Small intestine (tissue), 7 donors: ENCODE measurements at regions not wholly inside any gene's neighbourhood (a gene's known extent, or its start where the extent isn't known, plus 50 kb on each side); places are given as distances from the start of the nearest gene placed in this dataset.

Experiments
- DNase-seq, 2 donors: peaks; one replicate each; pipeline versions ENCODE4 v3.0.0 to v3.0.0-alpha.2; 2013
- FAIRE-seq: peaks from 2 replicates; lab custom pipeline; 2012; peaks lifted over from hg19 to GRCh38; lab: Jason Lieb, UNC
- H3K27ac ChIP-seq, 3 donors: one replicate each; pipeline ENCODE4 v1.5.1; 2013; ENCODE audit warnings: low read length in 2 of 3, mild to moderate bottlenecking in 2 of 3, control low read depth in 1 of 3, inconsistent platforms in 1 of 3, low read depth in 1 of 3, moderate library complexity in 1 of 3
- H3K27me3 ChIP-seq, 3 donors: one replicate each; pipeline ENCODE4 v1.6.1; 2013; ENCODE audit warnings: low read length in 3 of 3, inconsistent platforms in 1 of 3; ENCODE audit not compliant: control insufficient read depth in 3 of 3, insufficient read depth in 3 of 3
- H3K36me3 ChIP-seq, 3 donors: one replicate each; pipeline ENCODE4 v1.6.1; 2013; ENCODE audit warnings: low read length in 3 of 3, inconsistent platforms in 1 of 3, low read depth in 1 of 3, mild to moderate bottlenecking in 1 of 3, moderate library complexity in 1 of 3; ENCODE audit not compliant: control insufficient read depth in 3 of 3, insufficient read depth in 2 of 3
- H3K4me1 ChIP-seq, 3 donors: one replicate each; pipeline ENCODE4 v1.6.1; 2013; ENCODE audit warnings: low read length in 2 of 3, inconsistent platforms in 1 of 3, low read depth in 1 of 3, mild to moderate bottlenecking in 1 of 3, moderate library complexity in 1 of 3; ENCODE audit not compliant: control insufficient read depth in 3 of 3, insufficient read depth in 2 of 3
- H3K4me3 ChIP-seq, 3 donors: one replicate each; pipeline ENCODE4 v1.5.1; 2013; ENCODE audit warnings: low read length in 3 of 3, control low read depth in 1 of 3, inconsistent platforms in 1 of 3, low read depth in 1 of 3, mild to moderate bottlenecking in 1 of 3, moderate library complexity in 1 of 3
- H3K9me3 ChIP-seq, 2 donors: one replicate each; pipeline ENCODE4 v1.6.1; 2013; ENCODE audit warnings: low read depth in 1 of 2, low read length in 1 of 2; ENCODE audit not compliant: control insufficient read depth in 2 of 2, insufficient read depth in 1 of 2
- WGBS, 3 donors: extraction: QIAGEN DNeasy Blood & Tissue Kit; methylation state at CpG; one replicate each; pipeline ENCODE4 v1.1.7; 2013; 5-methylcytosine and 5-hydroxymethylcytosine counted together
- donor health status: healthy with polysubstance abuse.
- donor health status: control.
- donor health status: control.
- donor health status: Bipolar disorder and iron deficiency.
- donor health status: healthy.

GRCh38 chr12:115257791-115258190 is 573.8 kb upstream of the TBX3 start:
- Histone ChIP-seq H3K27ac (no peak overlapping the region), H3K36me3 (no peaks in the 10 kb centered on the region), H3K9me3 (no peaks in the 10 kb centered on the region), H3K4me1 (peaks cover 2 to 39% (median 12%) of the 10 kb centered on the region in 3 donors), H3K27me3 (no peaks in the 10 kb centered on the region), H3K4me3 (no peak overlapping the region)
- WGBS, 3 donors = 39 to 75% (median 58%) methylated on average over 2 of the region's 2 CpGs
- no peak for FAIRE-seq
- peak; percentile 23 to 59 for DNase-seq

- WGBS, 3 donors = 80 to 88% (median 86%) methylated on average over 5 of the region's 5 CpGs
- Histone ChIP-seq H3K9me3 (no peaks in the 10 kb centered on the region), H3K36me3 (no peaks in the 10 kb centered on the region), H3K27ac (no peak overlapping the region), H3K27me3 (no peaks in the 10 kb centered on the region), H3K4me1 (peaks cover 2 to 24% (median 9%) of the 10 kb centered on the region in 3 donors), H3K4me3 (no peak overlapping the region)
- FAIRE-seq (no peak), DNase-seq (no peak)
Measured at GRCh38 chr12:115255962-115256361, 572.0 kb upstream of the TBX3 start.

GRCh38 chr12:115255257-115255656 is 571.3 kb upstream of the TBX3 start:
- Histone ChIP-seq H3K27me3 (no peaks in the 10 kb centered on the region), H3K4me1 (peaks cover 0 to 16% (median 9%) of the 10 kb centered on the region in 3 donors), H3K27ac (no peak overlapping the region), H3K4me3 (no peak overlapping the region), H3K9me3 (no peaks in the 10 kb centered on the region), H3K36me3 (no peaks in the 10 kb centered on the region)
- DNase-seq = no peak
- FAIRE-seq = no peak

GRCh38 chr12:115253049-115253448 is 569.1 kb upstream of the TBX3 start:
- 81 to 95% (median 82%) methylated on average over 3 of the region's 3 CpGs for WGBS, 3 donors
- FAIRE-seq = no peak

GRCh38 chr12:115251727-115252126 is 567.8 kb upstream of the TBX3 start:
- 82 to 89% (median 85%) methylated on average over 6 of the region's 6 CpGs for WGBS, 3 donors
- DNase-seq (no peak), FAIRE-seq (no peak)
- no peak overlapping the region for H3K27ac ChIP-seq
- H3K27me3 ChIP-seq = no peaks in the 10 kb centered on the region
- no peaks in the 10 kb centered on the region for H3K4me1 ChIP-seq
- H3K36me3 ChIP-seq = no peaks in the 10 kb centered on the region
- H3K4me3 ChIP-seq = no peak overlapping the region
- H3K9me3 ChIP-seq = no peaks in the 10 kb centered on the region

More at GRCh38 chr12:115253049-115253448, 569.1 kb upstream of the TBX3 start:
- no peaks in the 10 kb centered on the region for H3K36me3 ChIP-seq
- no peak overlapping the region for H3K4me3 ChIP-seq
- no peak for DNase-seq
- no peaks in the 10 kb centered on the region for H3K27me3 ChIP-seq
- H3K9me3 ChIP-seq = no peaks in the 10 kb centered on the region
- peaks cover 0 to 5% (median 4%) of the 10 kb centered on the region in 3 donors for H3K4me1 ChIP-seq
- H3K27ac ChIP-seq = no peak overlapping the region

- Histone ChIP-seq H3K27ac (no peak overlapping the region), H3K27me3 (no peaks in the 10 kb centered on the region), H3K4me1 (no peaks in the 10 kb centered on the region), H3K36me3 (no peaks in the 10 kb centered on the region), H3K9me3 (no peaks in the 10 kb centered on the region), H3K4me3 (no peak overlapping the region)
- FAIRE-seq (no peak), DNase-seq (no peak)
- 75 to 86% (median 86%) methylated on average over 3 of the region's 3 CpGs for whole genome bisulfite sequencing, 3 donors
Measured at GRCh38 chr12:115249671-115250278, 565.8 kb upstream of the TBX3 start.

GRCh38 chr12:115245020-115245419 is 561.0 kb upstream of the TBX3 start:
- FAIRE-seq (no peak), DNase-seq (no peak)
- Histone ChIP-seq H3K36me3 (no peaks in the 10 kb centered on the region), H3K9me3 (no peaks in the 10 kb centered on the region), H3K27me3 (no peaks in the 10 kb centered on the region), H3K27ac (no peak overlapping the region), H3K4me1 (no peaks in the 10 kb centered on the region), H3K4me3 (no peak overlapping the region)
- WGBS, 3 donors = 84 to 87% (median 87%) methylated on average over 10 of the region's 10 CpGs

- 85 to 87% (median 85%) methylated on average over 5 of the region's 5 CpGs for WGBS, 3 donors
- Histone ChIP-seq H3K27me3 (no peaks in the 10 kb centered on the region), H3K4me1 (no peaks in the 10 kb centered on the region), H3K9me3 (no peaks in the 10 kb centered on the region), H3K27ac (no peak overlapping the region), H3K4me3 (no peak overlapping the region), H3K36me3 (no peaks in the 10 kb centered on the region)
- no peak for DNase-seq
- no peak for FAIRE-seq
Measured at GRCh38 chr12:115243933-115244628, 560.1 kb upstream of the TBX3 start.
